ENCODE measurements at regions not wholly inside any gene's neighbourhood (a gene's known extent, or its start where the extent isn't known, plus 50 kb on each side); places are given as distances from the start of the nearest gene placed in this dataset.

DNA sequence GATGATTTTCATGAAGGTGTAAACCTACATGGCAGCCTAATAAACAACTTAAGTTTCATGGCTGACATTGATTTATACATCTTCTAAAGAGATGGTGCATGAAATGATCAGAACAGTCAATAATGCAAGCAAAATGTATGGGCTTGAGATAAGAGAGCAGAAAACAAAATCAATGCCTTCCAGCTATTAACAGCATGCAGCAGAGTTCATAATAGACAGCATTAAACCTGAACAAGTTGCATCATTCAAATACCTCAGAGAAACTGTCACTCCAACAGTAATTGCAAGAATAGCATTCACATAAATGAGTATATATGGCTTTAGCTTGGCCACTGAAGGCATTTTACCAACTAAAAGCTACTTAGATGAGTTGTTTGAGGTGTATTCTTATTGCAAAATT is 319.6 kb upstream of the ARID1B start:
- no peak overlapping the region for H3K27ac ChIP-seq (ENCODE audit: insufficient read depth, low read length)
- no peak overlapping the region for H2BK120ac ChIP-seq (ENCODE audit: low read depth, low read length)
- dilution Hi-C loops (cut with HindIII; ENCODE audit: low sequenced_read_pairs, unreplicated experiment) (no loop called here), in situ Hi-C loops (cut with MboI; ENCODE audit: low sequenced_read_pairs) (no loop called here), intact Hi-C loops (cut with micrococcal nuclease) (no loop called here)
- no peak overlapping the region for H4K91ac ChIP-seq (ENCODE audit: insufficient read depth, low read depth, low read length)
- no peak overlapping the region for H3K18ac ChIP-seq (ENCODE audit: low read depth, low read length)
- no peaks in the 10 kb centered on the region for H3K79me1 ChIP-seq (ENCODE audit: low read depth in 1 of 2, low read length in 2 of 2)
- H4K5ac ChIP-seq (ENCODE audit: low read depth, low read length): no peak overlapping the region
- CTCF ChIA-PET: no interaction called here
- no TSS peak for BruUV-seq (replicated peaks)
- H3K4ac ChIP-seq (ENCODE audit: low read depth, low read length): no peak overlapping the region
- H4K20me1 ChIP-seq (ENCODE audit: insufficient read depth, low read length): no peaks in the 10 kb centered on the region
- no peak overlapping the region for H3K4me3 ChIP-seq (ENCODE audit: insufficient read depth, low read depth, low read length)
- no peak for TF ChIP-seq MAFK (IDR thresholded peaks at IDR 0.05; ENCODE audit: low read depth, low read length)
- no peak for TF ChIP-seq BHLHE40 (IDR thresholded peaks at IDR 0.05; ENCODE audit: low read depth, low read length)
- no peak for TF ChIP-seq RAD21 (IDR thresholded peaks at IDR 0.05; ENCODE audit: low read length)
- no peak for TF ChIP-seq POLR2A (IDR thresholded peaks at IDR 0.05; ENCODE audit: low read depth, low read length)
- no peak for TF ChIP-seq RFX5 (IDR thresholded peaks at IDR 0.05; ENCODE audit: low read depth, low read length)
- no peak for TF ChIP-seq MAZ (IDR thresholded peaks at IDR 0.05; ENCODE audit: borderline replicate concordance, low read depth, low read length)
- no peak for TF ChIP-seq RCOR1 (IDR thresholded peaks at IDR 0.05; ENCODE audit: insufficient replicate concordance, low read length)
- TF ChIP-seq, protein P1, sequence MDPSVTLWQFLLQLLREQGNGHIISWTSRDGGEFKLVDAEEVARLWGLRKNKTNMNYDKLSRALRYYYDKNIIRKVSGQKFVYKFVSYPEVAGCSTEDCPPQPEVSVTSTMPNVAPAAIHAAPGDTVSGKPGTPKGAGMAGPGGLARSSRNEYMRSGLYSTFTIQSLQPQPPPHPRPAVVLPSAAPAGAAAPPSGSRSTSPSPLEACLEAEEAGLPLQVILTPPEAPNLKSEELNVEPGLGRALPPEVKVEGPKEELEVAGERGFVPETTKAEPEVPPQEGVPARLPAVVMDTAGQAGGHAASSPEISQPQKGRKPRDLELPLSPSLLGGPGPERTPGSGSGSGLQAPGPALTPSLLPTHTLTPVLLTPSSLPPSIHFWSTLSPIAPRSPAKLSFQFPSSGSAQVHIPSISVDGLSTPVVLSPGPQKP (IDR thresholded peaks at IDR 0.05; ENCODE audit: borderline replicate concordance, low read depth, low read length): no peak
- no peak for TF ChIP-seq NFE2L2 (IDR thresholded peaks at IDR 0.05; ENCODE audit: low read depth, low read length)
- no peak for TF ChIP-seq CHD1 (IDR thresholded peaks at IDR 0.05; ENCODE audit: low read depth, low read length)
- no peaks in the 10 kb centered on the region for H3K9me1 ChIP-seq (ENCODE audit: insufficient read depth, low read length)
- H3K9ac ChIP-seq (ENCODE audit: low read depth, low read length): no peak overlapping the region
- no peaks in the 10 kb centered on the region for H3K36me3 ChIP-seq (ENCODE audit: control insufficient read depth, insufficient read depth, low read length)
- no peak overlapping the region for H2AK5ac ChIP-seq (ENCODE audit: low read depth, low read length)
- no peak overlapping the region for H2BK15ac ChIP-seq (ENCODE audit: low read depth, low read length)
- no peak overlapping the region for H2AK9ac ChIP-seq (replicated peaks; ENCODE audit: low read depth, low read length, poor library complexity)
- peaks cover 3% of the 10 kb centered on the region; the same call in 1 of the 2 replicates for H3K27me3 ChIP-seq (ENCODE audit: control insufficient read depth, insufficient read depth, low read length)
- H2BK5ac ChIP-seq (ENCODE audit: low read depth, low read length, poor library complexity, severe bottlenecking): no peak overlapping the region
- H2BK20ac ChIP-seq (ENCODE audit: low read depth, low read length): no peak overlapping the region
- ATAC-seq (ENCODE audit: low read depth): no peak
- H3K4me1 ChIP-seq (ENCODE audit: control insufficient read depth, insufficient read depth, low read length): no peaks in the 10 kb centered on the region
- H3K56ac ChIP-seq (ENCODE audit: extremely low read depth, insufficient read depth, low read length): no peak overlapping the region
- DNase-seq: no peak
- no peak overlapping the region for H3K23ac ChIP-seq (ENCODE audit: low read depth, low read length)
- no peak overlapping the region for H4K8ac ChIP-seq (ENCODE audit: low read depth in 2 of 2, low read length in 2 of 2)
- no peak overlapping the region for H2AFZ ChIP-seq (replicated peaks; ENCODE audit: low read length, poor library complexity)
- POLR2A ChIA-PET (ENCODE audit: unreplicated experiment): no interaction called here
- H3K14ac ChIP-seq (replicated peaks; ENCODE audit: low read depth, low read length): no peak overlapping the region
- H3K4me2 ChIP-seq (ENCODE audit: low read depth, low read length): no peak overlapping the region
- no peaks in the 10 kb centered on the region for H3K9me3 ChIP-seq (ENCODE audit: control insufficient read depth, insufficient read depth, low read length)
